ENCODE measurements at regions not wholly inside any gene's neighbourhood (a gene's known extent, or its start where the extent isn't known, plus 50 kb on each side); places are given as distances from the start of the nearest gene placed in this dataset.

- no CpG with 5 or more reads among the region's 3 CpGs for WGBS (ENCODE audit: extremely low coverage, insufficient coverage, insufficient read length)
- Histone ChIP-seq H3K27ac (ENCODE audit: low read depth, low read length) (no peak overlapping the region), H4K91ac (ENCODE audit: low read depth, low read length) (no peak overlapping the region), H2BK12ac (ENCODE audit: low read length) (no peak overlapping the region), H3K4me2 (ENCODE audit: low read length) (no peak overlapping the region), H3K14ac (ENCODE audit: low read length) (no peak overlapping the region), H3K23ac (ENCODE audit: low read length) (no peak overlapping the region), H3K4ac (ENCODE audit: low read depth, low read length) (no peak overlapping the region), H3K4me3 (ENCODE audit: low read depth, low read length) (no peak overlapping the region), H3K27me3 (ENCODE audit: insufficient read depth, low read length) (no peaks in the 10 kb centered on the region), H3K18ac (ENCODE audit: low read length) (no peak overlapping the region), H3K36me3 (ENCODE audit: control insufficient read depth in 1 of 2, insufficient read depth in 2 of 2, low read length in 2 of 2) (no peaks in the 10 kb centered on the region), H2BK120ac (ENCODE audit: insufficient read depth, low read length, poor library complexity) (no peak overlapping the region), H3K79me1 (ENCODE audit: low read length) (no peaks in the 10 kb centered on the region), H3K4me1 (ENCODE audit: control insufficient read depth in 1 of 2, insufficient read depth in 2 of 2, low read length in 2 of 2) (peaks cover 0 to 7% of the 10 kb centered on the region in 2 experiments), H4K8ac (ENCODE audit: low read depth, low read length) (no peak overlapping the region), H2AFZ (ENCODE audit: insufficient read depth, low read length, poor library complexity) (no peak overlapping the region), H3K9ac (ENCODE audit: low read length) (no peak overlapping the region), H4K12ac (ENCODE audit: low read depth, low read length) (no peak overlapping the region), H3K9me3 (ENCODE audit: insufficient read depth, low read depth, low read length) (no peaks in the 10 kb centered on the region), H2BK5ac (ENCODE audit: low read depth, low read length, poor library complexity) (no peak overlapping the region), H2AK5ac (ENCODE audit: low read length) (peak overlapping the region; percentile 15), H3K79me2 (ENCODE audit: control insufficient read depth, insufficient read depth, low read length, poor library complexity) (no peaks in the 10 kb centered on the region)
- DNase-seq: no peak
These were observed 521.2 kb upstream of the NBEA start for GRCh38 chr13:34420702-34421346.

GRCh38 chr13:34421347-34421719 is 520.7 kb upstream of the NBEA start:
- H3K14ac ChIP-seq (ENCODE audit: low read length): no peak overlapping the region
- H2BK120ac ChIP-seq (ENCODE audit: insufficient read depth, low read length, poor library complexity): no peak overlapping the region
- no peak overlapping the region for H4K8ac ChIP-seq (ENCODE audit: low read depth, low read length)
- H2AK5ac ChIP-seq (ENCODE audit: low read length): peak overlapping the region; percentile 15
- no peak overlapping the region for H3K18ac ChIP-seq (ENCODE audit: low read length)
- H3K27ac ChIP-seq (ENCODE audit: low read depth, low read length): no peak overlapping the region
- peaks cover 0 to 7% of the 10 kb centered on the region in 2 experiments for H3K4me1 ChIP-seq (ENCODE audit: control insufficient read depth in 1 of 2, insufficient read depth in 2 of 2, low read length in 2 of 2)
- no peaks in the 10 kb centered on the region for H3K9me3 ChIP-seq (ENCODE audit: insufficient read depth, low read depth, low read length)
- H4K12ac ChIP-seq (ENCODE audit: low read depth, low read length): no peak overlapping the region
- DNase-seq: no peak
- no peak overlapping the region for H2AFZ ChIP-seq (ENCODE audit: insufficient read depth, low read length, poor library complexity)
- H3K4ac ChIP-seq (ENCODE audit: low read depth, low read length): no peak overlapping the region
- H3K27me3 ChIP-seq (ENCODE audit: insufficient read depth, low read length): no peaks in the 10 kb centered on the region
- H2BK5ac ChIP-seq (ENCODE audit: low read depth, low read length, poor library complexity): no peak overlapping the region
- H3K4me2 ChIP-seq (ENCODE audit: low read length): no peak overlapping the region
- H3K36me3 ChIP-seq (ENCODE audit: control insufficient read depth in 1 of 2, insufficient read depth in 2 of 2, low read length in 2 of 2): no peaks in the 10 kb centered on the region
- H3K4me3 ChIP-seq (ENCODE audit: low read depth, low read length): no peak overlapping the region
- no peak overlapping the region for H3K23ac ChIP-seq (ENCODE audit: low read length)
- H2BK12ac ChIP-seq (ENCODE audit: low read length): no peak overlapping the region
- H4K91ac ChIP-seq (ENCODE audit: low read depth, low read length): no peak overlapping the region
- no peaks in the 10 kb centered on the region for H3K79me1 ChIP-seq (ENCODE audit: low read length)
- no peak overlapping the region for H3K9ac ChIP-seq (ENCODE audit: low read length)
- no peaks in the 10 kb centered on the region for H3K79me2 ChIP-seq (ENCODE audit: control insufficient read depth, insufficient read depth, low read length, poor library complexity)

DNA sequence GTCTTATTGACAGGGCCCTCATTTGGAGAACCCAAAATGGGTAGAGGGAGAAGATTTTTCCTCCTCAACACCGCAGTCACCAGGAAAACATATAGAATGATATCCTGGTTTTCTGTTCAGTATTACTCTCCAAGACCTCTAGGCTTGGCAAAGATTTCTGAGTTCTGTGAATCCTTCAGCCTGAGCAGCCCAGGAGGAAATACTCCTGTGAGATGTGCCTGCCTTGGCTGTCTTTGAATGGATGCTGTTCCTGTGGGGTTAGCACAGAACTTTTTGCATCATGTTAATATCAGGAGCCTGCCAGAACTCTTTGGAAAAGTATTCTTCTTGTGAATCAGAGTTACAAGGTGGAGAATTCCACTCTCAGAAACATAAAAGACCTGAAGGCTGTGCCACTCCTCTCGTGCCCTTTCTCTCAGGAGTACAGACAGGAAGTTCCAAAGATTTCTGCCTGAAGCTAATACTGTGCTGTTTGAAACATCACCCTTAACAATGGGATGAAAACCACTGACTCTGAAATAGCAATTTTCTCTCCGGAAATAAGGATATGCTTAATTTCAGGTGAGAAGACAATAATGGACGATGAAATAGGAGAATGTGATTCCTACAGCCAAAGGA is 520.1 kb upstream of the NBEA start:
- WGBS (ENCODE audit: extremely low coverage, insufficient coverage, insufficient read length): no CpG with 5 or more reads among the region's 4 CpGs
- Histone ChIP-seq H3K4me1 (ENCODE audit: control insufficient read depth in 1 of 2, insufficient read depth in 2 of 2, low read length in 2 of 2) (peaks cover 0 to 7% of the 10 kb centered on the region in 2 experiments), H3K23ac (ENCODE audit: low read length) (no peak overlapping the region), H3K79me1 (ENCODE audit: low read length) (no peaks in the 10 kb centered on the region), H3K9ac (ENCODE audit: low read length) (no peak overlapping the region), H2AFZ (ENCODE audit: insufficient read depth, low read length, poor library complexity) (no peak overlapping the region), H2BK120ac (ENCODE audit: insufficient read depth, low read length, poor library complexity) (no peak overlapping the region), H3K27ac (ENCODE audit: low read depth, low read length) (peak overlapping the region; percentile 37), H3K79me2 (ENCODE audit: control insufficient read depth, insufficient read depth, low read length, poor library complexity) (no peaks in the 10 kb centered on the region), H4K91ac (ENCODE audit: low read depth, low read length) (no peak overlapping the region), H3K4me2 (ENCODE audit: low read length) (no peak overlapping the region), H3K18ac (ENCODE audit: low read length) (no peak overlapping the region), H2AK5ac (ENCODE audit: low read length) (no peak overlapping the region), H2BK12ac (ENCODE audit: low read length) (no peak overlapping the region), H4K8ac (ENCODE audit: low read depth, low read length) (no peak overlapping the region), H3K27me3 (ENCODE audit: insufficient read depth, low read length) (no peaks in the 10 kb centered on the region), H3K4me3 (ENCODE audit: low read depth, low read length) (no peak overlapping the region), H2BK5ac (ENCODE audit: low read depth, low read length, poor library complexity) (no peak overlapping the region), H4K12ac (ENCODE audit: low read depth, low read length) (no peak overlapping the region), H3K4ac (ENCODE audit: low read depth, low read length) (no peak overlapping the region), H3K14ac (ENCODE audit: low read length) (no peak overlapping the region), H3K9me3 (ENCODE audit: insufficient read depth, low read depth, low read length) (no peaks in the 10 kb centered on the region), H3K36me3 (ENCODE audit: control insufficient read depth in 1 of 2, insufficient read depth in 2 of 2, low read length in 2 of 2) (no peaks in the 10 kb centered on the region)
- DNase-seq: no peak

- Histone ChIP-seq H2BK120ac (ENCODE audit: insufficient read depth, low read length, poor library complexity) (no peak overlapping the region), H4K8ac (ENCODE audit: low read depth, low read length) (no peak overlapping the region), H4K12ac (ENCODE audit: low read depth, low read length) (no peak overlapping the region), H3K14ac (ENCODE audit: low read length) (no peak overlapping the region), H2BK12ac (ENCODE audit: low read length) (no peak overlapping the region), H3K18ac (ENCODE audit: low read length) (no peak overlapping the region), H3K4me2 (ENCODE audit: low read length) (no peak overlapping the region), H3K79me2 (ENCODE audit: control insufficient read depth, insufficient read depth, low read length, poor library complexity) (no peaks in the 10 kb centered on the region), H3K9ac (ENCODE audit: low read length) (no peak overlapping the region), H3K9me3 (ENCODE audit: insufficient read depth, low read depth, low read length) (no peaks in the 10 kb centered on the region), H3K27me3 (ENCODE audit: insufficient read depth, low read length) (no peaks in the 10 kb centered on the region), H3K79me1 (ENCODE audit: low read length) (no peaks in the 10 kb centered on the region), H3K4me1 (ENCODE audit: control insufficient read depth in 1 of 2, insufficient read depth in 2 of 2, low read length in 2 of 2) (peaks cover 0 to 7% of the 10 kb centered on the region in 2 experiments), H4K91ac (ENCODE audit: low read depth, low read length) (no peak overlapping the region), H3K4me3 (ENCODE audit: low read depth, low read length) (no peak overlapping the region), H3K4ac (ENCODE audit: low read depth, low read length) (no peak overlapping the region), H2AFZ (ENCODE audit: insufficient read depth, low read length, poor library complexity) (no peak overlapping the region), H2AK5ac (ENCODE audit: low read length) (no peak overlapping the region), H3K36me3 (ENCODE audit: control insufficient read depth in 1 of 2, insufficient read depth in 2 of 2, low read length in 2 of 2) (no peaks in the 10 kb centered on the region), H2BK5ac (ENCODE audit: low read depth, low read length, poor library complexity) (no peak overlapping the region), H3K27ac (ENCODE audit: low read depth, low read length) (no peak overlapping the region), H3K23ac (ENCODE audit: low read length) (no peak overlapping the region)
- no peak for DNase-seq
- WGBS (ENCODE audit: extremely low coverage, insufficient coverage, insufficient read length): no CpG with 5 or more reads among the region's 6 CpGs
These were observed 519.1 kb upstream of the NBEA start for GRCh38 chr13:34422956-34423355.

Data from trophoblast cell (in vitro differentiated cells and primary cell).